CD4-positive, alpha-beta T cell treated with Interleukin-4 for 4 hours (primary cell): ENCODE measurements at regions not wholly inside any gene's neighbourhood (a gene's known extent, or its start where the extent isn't known, plus 50 kb on each side); places are given as distances from the start of the nearest gene placed in this dataset.
A peak's percentile ranks its signal among the peaks of the same experiment; 100 is the strongest.

Source experiments
- DNase-seq: peaks from one replicate; pipeline ENCODE4 v3.0.0-alpha.2; 2020

- no peak for DNase-seq
Measured at GRCh38 chr2:181190711-181191110, 210.3 kb downstream of the UBE2E3 start.

DNA sequence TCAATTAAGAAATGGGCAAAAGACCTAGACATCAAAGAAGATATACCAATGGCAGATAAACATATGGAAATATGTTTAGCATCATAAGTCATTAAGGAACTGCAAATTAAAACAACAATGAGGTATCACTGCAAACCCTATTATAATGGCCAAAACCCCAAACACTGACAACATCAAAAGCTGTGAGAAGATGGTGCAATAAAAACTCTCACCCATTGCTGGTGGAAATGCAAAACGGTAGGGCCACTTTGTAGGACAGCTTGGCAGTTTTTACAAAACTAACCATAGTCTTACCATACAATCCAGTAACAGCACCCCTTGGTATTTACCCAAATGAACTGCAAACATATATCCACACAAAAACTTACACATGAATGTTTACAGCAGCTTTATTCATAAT lies 213.1 kb downstream of the UBE2E3 start:
- no peak for DNase-seq

DNA sequence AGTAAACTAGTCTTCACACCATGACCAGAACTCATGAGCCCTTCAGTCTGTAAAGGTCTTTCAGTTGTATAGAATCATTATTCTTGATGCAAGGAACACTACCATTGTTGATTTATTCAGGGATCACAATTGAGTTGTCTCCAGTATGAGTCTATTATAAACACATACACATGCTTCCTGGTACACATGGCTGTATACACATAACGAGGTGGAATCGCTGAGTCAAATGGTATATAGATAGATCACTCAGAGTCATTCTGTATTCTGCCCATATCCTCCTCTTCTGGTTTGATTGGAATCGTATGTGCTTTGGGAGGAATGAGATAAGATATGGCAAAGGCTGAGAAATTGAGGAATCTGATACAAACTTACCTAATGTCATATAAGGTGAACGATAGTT lies 216.0 kb downstream of the UBE2E3 start:
- DNase-seq: no peak

GRCh38 chr2:181197140-181197760 lies 216.8 kb downstream of the UBE2E3 start:
- DNase-seq: peak; percentile 72

GRCh38 chr2:181198183-181198864 lies 217.9 kb downstream of the UBE2E3 start:
- DNase-seq: peak; percentile 79

DNA sequence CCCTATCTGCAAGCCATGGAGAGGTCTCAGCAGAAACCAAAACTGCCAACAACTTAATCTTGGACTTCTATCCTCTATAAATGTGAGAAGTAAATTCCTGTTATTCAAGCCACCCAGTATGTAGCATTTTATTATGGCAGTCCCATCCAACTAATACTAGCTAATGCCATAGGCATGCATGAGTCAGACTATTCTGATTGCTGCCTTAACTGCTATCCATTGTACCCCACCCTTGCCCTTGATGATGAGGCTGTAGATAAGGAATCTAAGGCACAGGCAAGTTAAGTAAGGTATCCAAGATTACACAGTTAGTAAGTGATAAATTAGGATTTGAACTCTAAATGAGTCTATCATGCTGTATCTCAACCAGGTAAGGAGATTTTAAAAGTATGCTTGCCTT lies 223.0 kb downstream of the UBE2E3 start:
- DNase-seq: no peak

GRCh38 chr2:181203916-181204315 lies 223.5 kb downstream of the UBE2E3 start:
- no peak for DNase-seq

- DNase-seq: no peak
Measured at GRCh38 chr2:181218401-181218821, 238.0 kb downstream of the UBE2E3 start.

DNA sequence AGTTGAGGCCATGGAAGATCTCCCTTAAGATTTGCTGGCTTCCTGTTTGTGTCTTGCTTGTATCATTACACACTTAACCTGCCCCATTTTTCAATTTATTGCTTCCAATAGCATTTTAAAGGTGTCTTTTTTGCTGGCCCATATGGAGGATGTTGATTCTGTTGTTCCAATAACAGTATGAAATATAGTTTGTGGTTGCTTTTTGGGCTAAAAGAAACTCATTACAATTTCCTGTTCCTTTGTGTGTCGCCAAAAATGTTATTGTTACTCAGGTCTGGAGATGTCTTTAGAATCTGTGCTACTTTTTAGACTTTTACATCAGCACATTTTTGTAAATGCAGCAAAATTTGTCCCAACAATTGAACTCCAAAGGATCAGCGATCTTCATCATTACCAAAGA lies 234.0 kb upstream of the ITGA4 start:
- peak; percentile 75 for DNase-seq

DNA sequence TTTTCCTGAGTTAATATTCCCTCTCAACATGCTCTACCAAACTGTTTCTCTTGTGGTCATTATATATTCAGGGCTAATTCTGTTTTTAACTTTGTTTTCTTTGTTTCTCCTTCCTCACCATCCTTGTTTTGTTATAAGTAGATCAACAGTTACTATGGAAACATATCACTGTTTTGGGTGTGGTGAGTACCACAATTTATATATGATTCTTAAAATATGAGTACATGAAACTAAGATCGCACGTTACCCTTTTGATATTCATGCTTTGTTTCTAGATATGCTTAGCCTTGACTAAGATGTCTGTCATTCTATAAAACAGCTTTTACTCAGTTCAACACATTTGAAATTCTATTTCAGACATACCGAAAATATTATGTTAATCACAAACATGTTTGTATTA lies 232.3 kb upstream of the ITGA4 start:
- DNase-seq: peak; percentile 88

DNA sequence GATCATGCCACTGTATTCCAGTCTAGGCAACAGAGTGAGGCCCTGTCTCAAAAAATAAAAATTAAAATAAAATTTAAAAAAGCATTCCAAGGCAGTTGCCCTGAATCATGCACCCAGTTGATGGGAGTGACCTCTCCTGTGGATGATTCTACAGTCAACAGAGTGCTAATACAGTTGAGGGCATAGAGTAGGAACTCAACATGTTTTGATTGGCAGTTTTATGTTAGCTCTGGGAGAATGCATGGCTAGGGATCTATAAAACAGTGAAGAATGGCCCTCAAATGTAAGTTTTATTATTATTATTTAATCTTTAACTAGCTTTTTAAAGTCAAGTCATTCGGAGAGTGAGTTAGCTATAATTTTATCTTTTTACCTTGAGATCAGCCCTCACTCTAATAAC lies 228.5 kb upstream of the ITGA4 start:
- DNase-seq: no peak

DNA sequence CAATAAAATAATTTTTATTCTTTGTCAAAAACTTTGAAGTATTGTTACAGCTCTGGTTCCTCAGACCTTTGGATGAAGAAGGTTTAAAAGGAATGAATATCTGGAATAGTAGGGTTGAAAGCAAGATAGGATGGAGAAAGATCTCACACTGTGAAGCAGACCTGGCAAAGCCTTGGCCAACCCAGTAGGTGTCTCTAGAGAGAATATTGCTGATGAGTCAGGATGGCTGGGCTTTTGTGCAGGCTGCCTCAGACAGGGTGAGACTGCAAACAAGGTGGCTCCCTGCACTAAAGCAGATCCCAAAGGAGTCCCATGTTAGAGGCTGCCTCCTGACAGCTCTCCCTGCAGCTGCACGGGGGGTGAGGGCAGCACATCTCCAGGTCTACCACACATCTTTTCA lies 226.0 kb upstream of the ITGA4 start:
- DNase-seq: no peak

DNA sequence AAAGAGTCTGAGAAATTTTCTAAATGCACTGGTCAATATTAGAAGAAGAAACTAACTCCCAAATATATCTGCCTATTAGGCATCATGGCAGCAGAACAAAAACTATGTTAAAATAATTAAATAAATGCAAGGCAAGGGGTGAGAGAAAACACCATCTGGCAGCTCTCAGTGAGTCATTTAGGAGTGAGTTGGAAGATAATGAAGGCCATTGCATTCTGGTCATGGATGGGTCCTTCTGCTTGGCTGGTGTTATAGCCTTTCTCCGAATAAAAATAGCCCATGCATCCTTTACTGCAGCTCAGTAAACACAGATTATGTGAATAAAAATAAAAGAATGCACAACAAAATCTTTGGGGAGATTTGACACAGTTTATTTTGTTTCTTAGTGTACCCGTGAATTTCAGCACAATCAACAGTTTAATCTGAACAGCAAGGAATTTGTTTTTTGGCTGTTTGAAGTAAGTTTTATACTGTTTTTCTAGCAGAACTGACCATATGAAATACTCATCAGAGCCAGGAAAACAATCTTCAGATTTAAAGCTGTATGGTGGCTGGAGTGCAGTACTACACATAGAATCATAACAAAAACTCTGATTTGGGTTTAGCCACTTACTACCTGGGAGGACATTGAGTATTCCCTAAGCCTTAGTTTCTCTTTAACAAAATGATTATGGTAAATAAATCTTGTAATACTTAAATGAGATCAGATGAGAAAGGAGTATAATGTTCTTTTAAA lies 225.1 kb upstream of the ITGA4 start:
- DNase-seq: no peak

DNA sequence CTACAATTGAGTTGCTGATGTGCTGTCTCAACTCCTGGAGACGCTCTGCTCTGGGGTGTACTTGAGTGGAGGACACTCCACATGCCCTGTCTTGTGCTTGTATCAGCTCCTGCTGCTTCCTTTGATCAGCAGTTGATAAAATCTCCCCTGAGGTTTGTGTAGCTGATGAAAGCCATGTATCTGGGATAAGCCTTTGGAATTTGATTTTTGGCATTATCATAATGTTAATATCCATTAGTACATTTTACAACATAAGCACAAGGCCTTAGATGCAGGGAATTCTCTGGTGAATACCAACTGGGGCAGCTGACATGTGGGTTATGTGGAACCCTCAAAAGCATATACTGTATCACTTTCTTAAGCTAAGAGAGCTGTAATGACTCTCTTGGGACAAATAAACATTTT lies 222.7 kb upstream of the ITGA4 start:
- DNase-seq: no peak

GRCh38 chr2:181235011-181235410 lies 222.2 kb upstream of the ITGA4 start:
- DNase-seq: no peak

- DNase-seq: no peak
Measured at GRCh38 chr2:181235683-181236459, 221.3 kb upstream of the ITGA4 start.

DNA sequence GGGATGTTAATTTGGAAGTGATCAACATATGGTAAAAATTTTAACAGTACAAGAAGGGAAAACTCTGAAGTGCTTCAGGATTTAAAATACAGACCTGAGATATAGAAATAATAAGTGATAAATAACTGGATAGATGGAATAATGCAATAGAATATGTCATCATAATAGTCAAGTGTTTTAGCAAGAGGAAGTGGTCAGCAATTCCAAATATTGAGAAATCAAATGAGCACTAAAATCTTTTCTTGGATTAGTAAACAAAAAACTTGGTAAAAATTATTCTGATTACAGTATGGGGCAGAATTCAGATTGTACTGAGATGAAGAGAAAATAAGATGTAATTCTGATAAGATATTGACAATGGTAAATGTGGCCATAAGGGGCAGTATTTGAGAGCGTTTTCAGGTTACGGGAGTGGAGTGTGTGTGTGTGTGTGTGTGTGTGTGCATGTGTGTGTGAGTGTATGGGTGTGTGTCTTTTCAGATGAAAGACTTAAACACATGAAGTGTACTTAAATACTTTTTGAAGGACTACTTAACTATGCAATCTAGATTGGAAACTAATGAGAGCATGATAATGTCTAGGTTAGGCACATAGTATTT lies 217.9 kb upstream of the ITGA4 start:
- peak; percentile 51 for DNase-seq

DNA sequence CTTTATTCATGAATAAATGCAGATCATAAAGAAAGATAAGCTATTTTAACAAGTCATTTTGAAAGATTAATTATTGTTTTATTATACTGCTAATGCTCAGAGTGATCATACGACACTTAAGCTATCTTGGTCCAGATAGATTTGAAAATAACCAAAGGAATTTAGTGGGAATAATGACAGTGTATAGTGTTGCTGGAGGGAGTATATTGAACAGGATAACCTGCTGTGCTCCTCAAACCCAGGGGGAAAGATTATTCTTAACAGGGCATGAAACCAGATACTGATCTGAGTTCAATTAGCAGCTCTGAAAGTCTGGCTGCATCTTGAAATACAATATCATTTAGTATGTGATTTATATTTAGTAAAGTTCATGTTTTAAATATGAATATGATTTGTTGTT lies 216.3 kb upstream of the ITGA4 start:
- DNase-seq: no peak

DNA sequence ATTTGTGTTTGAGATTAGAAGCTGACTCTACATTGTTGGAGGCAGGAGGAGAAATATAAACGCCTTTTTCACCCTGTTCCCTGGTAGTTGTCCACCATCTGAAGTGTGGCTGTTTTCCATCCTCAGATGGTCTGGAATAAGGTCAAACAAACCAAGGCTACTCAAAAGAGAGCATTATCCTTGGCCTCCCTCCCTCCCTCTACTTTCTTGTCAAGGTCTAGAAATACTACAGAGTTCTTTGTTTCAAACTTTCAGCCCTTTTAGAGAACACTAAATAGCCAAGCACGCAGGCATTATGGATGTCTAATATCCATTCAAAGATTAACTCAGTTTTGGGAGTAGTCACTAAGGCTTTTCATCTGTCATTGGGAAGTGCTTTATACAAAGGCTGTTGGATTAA lies 215.8 kb upstream of the ITGA4 start:
- no peak for DNase-seq

DNA sequence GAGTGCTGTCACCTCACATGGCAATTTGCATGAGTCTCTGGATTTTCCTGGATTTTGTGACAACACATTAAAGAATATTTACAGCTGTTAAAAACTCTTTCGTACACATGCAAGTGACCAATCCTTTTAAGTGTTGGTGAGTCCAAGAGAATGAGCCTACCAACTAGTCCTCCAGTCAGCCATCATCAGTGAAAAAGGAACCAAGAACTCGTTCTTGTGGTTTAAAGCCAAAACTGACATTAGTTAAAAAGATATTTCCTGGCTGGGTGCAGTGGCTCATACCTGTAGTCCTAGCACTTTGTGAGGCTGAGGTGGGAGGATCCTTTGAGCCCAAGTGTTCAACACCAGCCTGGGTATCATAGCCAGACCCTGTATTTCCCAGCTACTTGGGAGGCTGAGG lies 215.4 kb upstream of the ITGA4 start:
- DNase-seq: no peak

- DNase-seq: no peak
Measured at GRCh38 chr2:181242262-181242661, 214.9 kb upstream of the ITGA4 start.

DNA sequence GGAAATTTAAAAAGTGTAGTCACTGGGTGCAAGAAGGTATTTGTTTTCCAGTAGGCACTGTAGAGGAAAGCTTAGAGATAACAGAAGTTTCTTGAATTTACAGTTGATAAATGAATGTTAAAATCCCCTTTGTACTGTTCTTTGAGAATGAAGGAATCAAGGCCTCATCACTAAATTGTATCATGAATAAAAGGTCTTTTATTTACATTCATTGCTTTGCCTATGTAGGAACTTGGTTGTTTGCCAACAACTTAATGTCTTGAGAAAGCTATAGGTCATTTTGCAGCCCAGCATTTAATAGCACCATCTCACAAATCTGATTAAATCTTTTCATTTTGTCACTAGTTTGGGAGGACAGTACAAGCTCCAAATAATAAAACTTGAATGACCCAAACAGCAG lies 213.9 kb upstream of the ITGA4 start:
- no peak for DNase-seq

- DNase-seq: no peak
Measured at GRCh38 chr2:181250691-181251090, 206.5 kb upstream of the ITGA4 start.
